ENCODE measurements at regions not wholly inside any gene's neighbourhood (a gene's known extent, or its start where the extent isn't known, plus 50 kb on each side); places are given as distances from the start of the nearest gene placed in this dataset.

DNA sequence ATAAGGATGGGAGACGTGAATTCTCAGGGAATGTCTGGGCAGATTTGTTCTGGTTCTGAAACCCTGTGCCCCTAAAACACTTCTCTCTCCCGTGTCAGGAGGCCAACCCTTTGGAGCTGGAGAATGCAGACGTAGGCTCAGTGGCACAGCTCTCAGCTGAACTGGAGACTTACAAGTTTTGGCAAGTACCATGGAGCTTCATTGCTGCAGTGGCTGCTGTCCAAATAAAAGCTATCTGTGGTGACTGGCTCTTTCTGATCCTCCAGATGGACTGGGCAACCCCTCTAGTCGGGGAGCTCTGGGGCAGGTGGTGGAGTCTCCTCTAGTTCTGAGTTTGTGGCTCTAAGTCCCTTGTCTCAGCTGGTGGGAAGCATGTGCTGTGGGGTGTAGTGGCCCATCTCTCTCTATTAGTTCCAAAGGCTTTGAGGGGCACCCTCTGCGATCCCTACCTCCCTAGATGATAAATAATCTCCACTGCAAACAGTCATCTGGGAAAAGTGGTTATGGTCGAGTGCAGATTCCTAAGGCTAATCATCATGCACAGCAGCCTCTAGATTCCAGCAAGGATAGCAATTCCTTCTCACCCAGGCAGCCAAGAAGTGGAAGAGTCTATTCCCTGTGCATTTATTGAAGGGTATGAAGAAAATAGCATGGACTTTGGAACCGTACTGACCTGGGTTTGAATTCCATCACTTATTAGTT lies 204.2 kb upstream of the KLF4 start:
- no peak for DNase-seq

DNA sequence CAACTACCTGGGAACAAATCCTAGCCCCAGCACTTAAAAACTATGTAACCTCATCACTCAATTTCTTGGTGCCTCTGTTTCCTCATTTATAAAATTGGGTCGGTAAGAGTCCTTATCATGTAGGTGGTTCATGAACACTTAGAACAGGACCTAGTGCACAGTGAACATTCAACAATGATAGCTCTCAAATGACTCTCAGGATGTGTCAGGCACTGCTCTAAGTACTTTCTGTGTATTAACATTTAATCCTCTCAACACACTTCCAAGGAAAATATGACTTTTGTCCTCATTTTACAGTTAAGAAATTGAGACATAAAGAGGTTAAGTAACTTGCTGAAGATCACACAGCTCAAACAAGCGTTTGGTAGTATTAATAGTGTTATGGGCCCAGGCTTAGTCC lies 202.1 kb upstream of the KLF4 start:
- DNase-seq: no peak

- no peak for DNase-seq
Observed at GRCh38 chr9:107690021-107690420, 200.5 kb upstream of the KLF4 start.

- no peak for DNase-seq
Observed at GRCh38 chr9:107688728-107689127, 199.2 kb upstream of the KLF4 start.

DNA sequence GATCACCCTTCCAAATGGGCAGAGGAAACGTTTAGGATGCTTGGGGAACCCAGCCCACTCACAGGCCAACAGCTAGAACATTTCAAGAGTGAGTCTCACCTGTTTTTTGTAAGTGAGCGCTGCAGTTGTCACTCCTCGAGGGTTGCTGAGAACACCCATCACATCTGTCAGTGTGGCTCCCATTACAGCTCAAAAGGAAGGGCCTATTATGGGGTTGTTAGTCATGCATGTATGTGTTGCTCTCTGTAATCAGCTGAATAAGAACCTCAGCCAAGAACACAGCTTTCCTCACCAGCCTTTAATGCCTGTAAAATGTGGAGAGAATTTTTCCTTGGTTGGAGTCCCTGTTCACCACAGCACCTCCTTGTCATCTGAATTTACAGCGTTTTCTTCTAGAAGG lies 196.3 kb upstream of the KLF4 start:
- no peak for DNase-seq

GRCh38 chr9:107685376-107685775 lies 195.8 kb upstream of the KLF4 start:
- no peak for DNase-seq

GRCh38 chr9:107684224-107684623 lies 194.7 kb upstream of the KLF4 start:
- DNase-seq: no peak

DNA sequence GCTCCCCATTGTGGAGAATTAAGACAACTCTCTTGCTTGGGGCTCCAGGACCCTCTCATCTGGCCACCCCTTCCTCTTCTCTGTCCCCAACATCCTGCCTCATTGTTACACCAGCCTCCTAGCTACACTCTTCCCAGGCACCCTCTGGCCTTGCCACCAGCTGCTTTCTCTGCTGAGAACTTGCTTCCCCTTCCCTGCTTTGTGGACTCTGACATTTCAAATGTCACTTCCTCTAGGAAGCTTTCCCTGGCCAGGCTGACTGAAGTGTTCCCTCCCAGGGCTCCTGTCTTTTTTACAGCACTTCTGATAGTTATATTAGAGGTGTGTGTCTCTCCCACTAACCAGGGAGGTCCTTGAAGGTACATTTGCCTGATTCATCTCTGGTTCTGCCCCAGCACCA lies 194.0 kb upstream of the KLF4 start:
- no peak for DNase-seq

DNA sequence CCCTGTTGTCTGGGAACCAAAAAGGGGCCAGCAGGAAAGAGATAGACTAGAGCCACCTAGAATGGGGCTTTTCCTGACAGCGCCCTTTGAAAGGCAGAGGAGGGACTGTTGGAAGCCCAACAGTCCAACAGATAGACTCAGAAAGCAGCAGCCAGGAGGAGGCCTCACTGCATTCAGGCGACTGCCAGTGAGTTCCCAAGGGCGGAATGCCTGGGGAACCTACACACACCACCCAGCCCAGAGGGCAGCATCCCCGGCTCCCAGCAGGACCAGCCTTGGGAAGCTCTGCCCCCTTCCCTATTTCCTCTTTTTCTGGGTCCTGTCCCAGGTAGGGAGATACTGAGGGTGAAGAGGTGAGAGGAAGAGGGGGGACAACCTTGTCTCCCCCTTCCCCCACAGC lies 192.4 kb upstream of the KLF4 start:
- no peak for DNase-seq

DNA sequence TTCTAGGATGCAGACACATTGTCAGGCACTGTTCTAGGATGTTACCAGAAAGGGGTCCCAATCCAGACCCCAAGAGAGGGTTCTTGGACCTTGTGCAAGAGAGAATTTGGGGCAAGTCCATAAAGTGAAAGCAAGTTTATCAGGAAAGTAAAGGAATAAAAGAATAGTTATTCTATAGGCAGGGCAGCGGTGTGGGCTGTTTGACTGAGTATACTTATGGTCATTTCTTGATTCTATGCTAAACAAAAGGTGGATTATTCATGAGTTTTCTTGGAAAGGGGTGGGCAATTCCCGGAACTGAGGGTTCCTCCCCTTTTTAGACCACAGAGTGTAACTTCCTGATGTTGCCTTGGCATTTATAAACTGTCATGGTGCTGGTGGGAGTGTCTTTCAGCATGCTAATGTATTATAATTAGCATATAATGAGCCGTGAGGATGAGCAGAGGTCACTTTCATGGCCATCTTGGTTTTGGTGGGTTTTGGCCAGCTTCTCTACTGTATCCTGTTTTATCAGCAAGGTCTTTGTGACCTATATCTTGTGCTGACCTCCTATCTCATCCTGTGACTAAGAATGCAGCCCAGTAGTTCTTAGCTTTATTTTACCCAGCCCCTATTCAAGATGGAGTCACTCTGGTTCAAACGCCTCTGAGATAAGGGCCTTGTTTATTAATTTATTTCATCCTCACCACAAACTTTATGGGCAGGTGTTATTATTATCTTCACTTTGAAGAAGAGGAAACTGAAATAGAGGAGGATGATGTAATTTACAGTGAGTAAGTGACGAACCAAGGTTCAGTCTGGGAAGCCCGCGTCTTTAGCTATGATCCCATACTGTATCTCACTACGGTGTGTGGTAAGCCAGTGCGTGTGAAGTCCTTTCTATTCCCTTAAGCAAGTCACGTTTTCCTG lies 186.0 kb upstream of the KLF4 start:
- DNase-seq: no peak

DNA sequence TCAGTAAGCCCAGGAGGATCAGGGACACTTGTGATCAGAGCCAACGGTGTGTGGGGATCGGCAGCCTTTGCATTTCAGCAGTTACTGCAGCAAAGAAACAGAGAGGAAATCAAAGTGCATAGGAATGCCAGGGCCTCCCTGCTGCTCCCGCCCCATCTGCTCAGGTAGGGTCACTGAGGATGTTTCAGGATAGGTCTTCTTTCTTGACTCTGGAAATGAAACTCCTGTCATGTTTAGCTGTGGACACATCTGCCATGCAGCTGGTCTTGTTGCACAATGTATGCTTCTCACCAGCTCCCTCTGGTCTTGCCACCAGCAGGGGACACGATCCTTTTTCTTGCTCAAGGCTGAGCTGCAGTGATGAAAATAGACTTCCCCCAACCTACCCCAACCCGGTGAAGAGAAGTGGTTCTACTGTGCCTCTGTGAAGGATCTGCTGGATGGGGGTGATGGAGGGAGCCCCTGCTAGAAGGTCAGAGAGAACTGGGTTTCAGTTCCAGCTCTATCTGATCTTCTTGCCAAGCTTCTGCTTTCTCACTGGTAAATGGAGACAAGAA lies 185.2 kb upstream of the KLF4 start:
- DNase-seq: no peak

- DNase-seq: no peak
Observed at GRCh38 chr9:107673861-107674720, 184.5 kb upstream of the KLF4 start.

- DNase-seq: no peak
Observed at GRCh38 chr9:107671588-107671987, 182.0 kb upstream of the KLF4 start.

DNA sequence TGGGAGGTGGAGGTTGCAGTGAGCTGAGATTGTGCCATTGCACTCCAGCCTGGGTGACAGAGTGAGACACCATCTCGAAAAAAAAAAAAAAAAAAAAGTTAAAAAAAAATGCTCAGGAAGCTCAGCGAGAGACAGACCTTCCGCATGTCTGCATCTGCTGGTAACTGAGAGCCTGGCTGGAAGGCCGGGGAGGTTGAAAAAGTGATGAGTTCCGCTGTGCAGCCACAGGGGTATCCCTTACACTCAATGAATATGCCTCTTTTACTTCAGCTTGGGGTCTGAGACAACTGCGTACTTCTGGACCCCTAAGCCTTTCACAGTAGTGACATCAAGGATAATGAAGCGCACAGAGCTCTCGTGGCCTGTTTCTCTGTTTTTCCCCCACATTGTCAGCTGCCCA lies 179.9 kb upstream of the KLF4 start:
- DNase-seq: no peak

DNA sequence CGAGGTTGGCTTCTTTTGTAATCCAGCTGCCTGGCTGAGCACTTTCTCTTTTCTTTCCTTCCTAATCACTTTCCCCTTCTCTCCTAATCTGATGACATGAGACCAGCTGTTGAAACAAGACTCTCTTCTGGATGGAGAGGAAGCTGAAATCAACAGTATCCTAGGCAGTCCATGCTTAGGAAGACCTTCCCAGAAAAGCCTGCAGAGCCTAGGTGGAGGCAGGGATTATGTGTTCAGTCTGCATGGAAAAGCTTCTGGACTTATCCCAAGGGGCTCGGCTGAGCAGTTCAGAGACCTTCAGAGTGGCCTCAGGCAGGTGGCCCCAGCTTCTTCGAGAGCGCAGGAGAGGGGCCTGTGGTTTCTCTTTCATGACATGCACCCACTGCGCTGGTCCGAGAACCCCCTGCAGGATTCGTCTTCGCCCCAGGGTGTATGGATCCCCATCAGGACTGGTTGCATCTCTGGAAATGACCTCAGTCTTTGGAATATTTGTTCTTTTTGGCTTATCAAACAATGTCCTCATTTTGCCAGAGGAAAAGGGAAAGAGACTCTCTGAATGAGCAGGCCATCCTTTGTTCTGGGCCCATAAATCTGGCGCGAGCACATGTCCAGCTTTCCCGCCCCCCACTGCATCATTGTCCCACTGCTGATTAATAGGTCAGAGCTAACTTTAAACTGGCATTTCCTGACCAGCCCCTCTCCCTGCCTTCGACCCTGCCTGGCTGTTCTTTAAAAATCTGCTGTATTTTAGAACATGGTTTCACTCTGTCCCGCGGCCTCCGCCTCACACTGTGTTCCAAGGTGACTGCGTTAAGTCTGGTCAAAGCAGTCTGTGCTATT lies 177.9 kb upstream of the KLF4 start:
- DNase-seq: no peak

DNA sequence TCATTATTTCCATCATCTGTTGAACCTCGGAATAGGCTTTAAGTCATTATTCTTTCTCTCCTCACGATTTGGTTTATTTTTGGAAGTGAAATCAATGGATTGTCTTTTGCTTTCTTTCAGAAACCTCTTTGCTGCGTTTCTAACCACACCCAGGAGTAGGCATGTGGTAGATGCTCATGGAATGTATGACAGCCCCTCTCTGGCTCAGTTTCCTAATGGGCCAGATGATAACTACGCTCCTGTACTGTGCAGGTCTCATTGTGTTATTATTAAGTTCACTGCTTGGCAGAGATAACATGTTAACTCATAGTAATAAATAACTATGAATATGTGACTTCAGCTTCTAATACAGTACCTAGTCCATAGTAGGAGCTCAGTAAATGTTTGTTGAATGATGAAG lies 175.5 kb upstream of the KLF4 start:
- no peak for DNase-seq

- no peak for DNase-seq
Observed at GRCh38 chr9:107660976-107661375, 171.4 kb upstream of the KLF4 start.

DNA sequence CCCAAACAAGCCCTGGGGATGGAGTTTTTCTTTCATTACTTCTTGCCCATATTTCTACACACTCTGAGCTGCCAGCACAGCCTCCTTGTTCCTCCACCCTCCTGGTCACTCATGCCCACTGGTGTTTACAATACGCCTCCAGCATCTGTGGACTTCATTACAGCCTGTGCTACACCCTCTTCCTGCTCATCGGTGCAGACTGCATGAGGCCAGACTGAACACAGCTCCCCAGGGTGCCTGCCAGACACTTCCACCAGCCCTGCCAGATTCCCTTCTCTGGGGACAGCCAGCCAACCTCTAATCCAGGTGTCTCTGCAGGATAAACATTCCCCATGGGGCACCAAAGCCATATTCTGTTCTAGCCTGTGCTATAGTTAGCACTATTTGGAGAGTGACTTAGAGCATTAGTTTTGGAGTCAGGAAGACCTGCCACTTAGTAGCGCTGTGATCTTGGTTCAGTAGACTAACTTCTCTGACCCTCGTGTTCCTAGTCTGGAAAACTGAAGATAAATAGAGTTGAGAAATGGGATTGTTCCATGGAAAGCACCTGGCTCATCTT lies 163.8 kb upstream of the KLF4 start:
- DNase-seq: no peak

DNA sequence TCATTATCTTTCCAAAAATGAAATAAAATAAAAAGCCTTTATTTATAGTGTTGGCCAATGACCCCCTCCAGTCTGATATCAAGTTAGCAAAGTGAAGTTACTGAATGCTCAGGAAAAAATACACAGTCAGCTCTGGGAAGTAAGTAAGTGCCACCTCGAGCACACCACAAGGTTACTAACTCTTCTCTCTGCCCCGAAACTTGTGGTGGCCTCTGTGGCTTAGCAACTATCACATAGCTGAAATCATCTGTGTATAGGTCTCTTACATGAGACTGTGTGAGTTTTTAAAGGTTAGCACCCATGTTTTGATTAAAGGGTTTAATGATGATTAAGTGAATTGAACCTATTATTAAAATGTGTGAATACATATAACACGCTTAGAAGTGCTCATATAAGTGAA lies 161.4 kb upstream of the KLF4 start:
- DNase-seq: no peak

- DNase-seq: no peak
Observed at GRCh38 chr9:107650321-107650720, 160.8 kb upstream of the KLF4 start.

- no peak for DNase-seq
Observed at GRCh38 chr9:107648153-107648715, 158.7 kb upstream of the KLF4 start.
